SK-N-SH treated with all-trans-retinoic acid at 6 μM for 48 hours (cell line): ENCODE measurements at regions not wholly inside any gene's neighbourhood (a gene's known extent, or its start where the extent isn't known, plus 50 kb on each side); places are given as distances from the start of the nearest gene placed in this dataset.

Experiments used
- ATAC-seq: fragments of 200-7000 bp; cut with Tn5 transposase; 3 replicates; pipeline ENCODE4 v1.9.1; 2020; ENCODE audit warnings: mild to moderate bottlenecking, moderate library complexity
- ARNTL ChIP-seq: fragments of 450-650 bp; formaldehyde crosslinking; IDR thresholded peaks from 2 replicates; pipeline ENCODE4 v1.5.0; 2020; ENCODE audit warnings: low read depth, mild to moderate bottlenecking, moderate library complexity, borderline replicate concordance
- BACH2 ChIP-seq: fragments of 250-450 bp; sonication (Bioruptor Pico); IDR thresholded peaks from 2 replicates; pipeline ENCODE4 v1.9.0; 2021; ENCODE audit warnings: mild to moderate bottlenecking, borderline replicate concordance
- CSDC2 ChIP-seq: fragments of 250-450 bp; sonication (Bioruptor Pico); IDR thresholded peaks from 2 replicates; pipeline ENCODE4 v1.5.0; 2020; ENCODE audit warnings: mild to moderate bottlenecking, moderate library complexity
- ESRRG ChIP-seq: fragments of 250-450 bp; sonication (Bioruptor Pico); IDR thresholded peaks from 2 replicates; pipeline ENCODE4 v1.6.1; 2021; ENCODE audit warnings: mild to moderate bottlenecking
- GLIS3 ChIP-seq: fragments of 250-450 bp; sonication (Bioruptor Pico); IDR thresholded peaks from 2 replicates; pipeline ENCODE4 v1.5.0; 2020; ENCODE audit warnings: mild to moderate bottlenecking, moderate library complexity
- ISL1 ChIP-seq: fragments of 250-450 bp; sonication (Bioruptor Pico); IDR thresholded peaks from 2 replicates; pipeline ENCODE4 v2.1.2; 2022; ENCODE audit warnings: mild to moderate bottlenecking, moderate library complexity
- OSR1 ChIP-seq: fragments of 250-450 bp; sonication (Bioruptor Pico); IDR thresholded peaks from 2 replicates; pipeline ENCODE4 v1.8.0; 2022; ENCODE audit warnings: moderate library complexity, mild to moderate bottlenecking, inconsistent platforms
- RARB ChIP-seq: fragments of 250-450 bp; sonication (Bioruptor Pico); IDR thresholded peaks from 2 replicates; pipeline ENCODE4 v1.8.0; 2021; ENCODE audit warnings: mild to moderate bottlenecking, moderate library complexity
- SNAI2 ChIP-seq: fragments of 250-450 bp; sonication (Bioruptor Pico); IDR thresholded peaks from 2 replicates; pipeline ENCODE4 v1.5.0; 2020; ENCODE audit warnings: mild to moderate bottlenecking, moderate library complexity
- TCF4 ChIP-seq: fragments of 250-450 bp; sonication (Bioruptor Pico); IDR thresholded peaks from 2 replicates; pipeline ENCODE4 v1.8.0; 2021; ENCODE audit warnings: mild to moderate bottlenecking, moderate library complexity, borderline replicate concordance
- TOX ChIP-seq: fragments of 250-450 bp; sonication (Bioruptor Pico); IDR thresholded peaks from 2 replicates; pipeline ENCODE4 v1.8.0; 2021; ENCODE audit warnings: mild to moderate bottlenecking, moderate library complexity, borderline replicate concordance
- ZC3H10 ChIP-seq: fragments of 250-450 bp; sonication (Bioruptor Pico); IDR thresholded peaks from 2 replicates; pipeline ENCODE4 v1.5.1; 2021; ENCODE audit warnings: mild to moderate bottlenecking, moderate library complexity
- ZFP3 ChIP-seq: fragments of 250-450 bp; sonication (Bioruptor Pico); IDR thresholded peaks from 2 replicates; pipeline ENCODE4 v1.5.0; 2020; ENCODE audit warnings: mild to moderate bottlenecking, moderate library complexity
- ZFP30 ChIP-seq: fragments of 450-650 bp; formaldehyde crosslinking; IDR thresholded peaks from 2 replicates; pipeline ENCODE4 v1.5.0; 2022; ENCODE audit warnings: mild to moderate bottlenecking, moderate library complexity
- ZNF565 ChIP-seq: fragments of 450-650 bp; formaldehyde crosslinking; conservative IDR thresholded peaks from 2 replicates; pipeline ENCODE4 v1.5.0; 2020; ENCODE audit warnings: low read depth, mild to moderate bottlenecking, moderate library complexity
- ZNF70 ChIP-seq: fragments of 450-650 bp; formaldehyde crosslinking; IDR thresholded peaks from 2 replicates; pipeline ENCODE4 v1.5.0; 2020; ENCODE audit warnings: mild to moderate bottlenecking, moderate library complexity
- ZNF8 ChIP-seq: fragments of 450-650 bp; formaldehyde crosslinking; IDR thresholded peaks from 2 replicates; pipeline ENCODE4 v1.5.0; 2020; ENCODE audit warnings: mild to moderate bottlenecking, moderate library complexity
- TF ChIP-seq, protein P1 (sequence below): fragments of 250-450 bp; sonication (Bioruptor Pico); IDR thresholded peaks from 2 replicates; pipeline ENCODE4 v1.5.0; 2020; ENCODE audit warnings: mild to moderate bottlenecking, moderate library complexity
- TF ChIP-seq, protein P2 (sequence below): fragments of 250-450 bp; sonication (Bioruptor Pico); IDR thresholded peaks from 2 replicates; pipeline ENCODE4 v1.5.1; 2021; ENCODE audit warnings: mild to moderate bottlenecking, moderate library complexity
- TF ChIP-seq, protein P3 (sequence below): fragments of 250-450 bp; sonication (Bioruptor Pico); IDR thresholded peaks from 2 replicates; pipeline ENCODE4 v1.5.1; 2020; ENCODE audit warnings: low read depth, mild to moderate bottlenecking, moderate library complexity

DNA sequence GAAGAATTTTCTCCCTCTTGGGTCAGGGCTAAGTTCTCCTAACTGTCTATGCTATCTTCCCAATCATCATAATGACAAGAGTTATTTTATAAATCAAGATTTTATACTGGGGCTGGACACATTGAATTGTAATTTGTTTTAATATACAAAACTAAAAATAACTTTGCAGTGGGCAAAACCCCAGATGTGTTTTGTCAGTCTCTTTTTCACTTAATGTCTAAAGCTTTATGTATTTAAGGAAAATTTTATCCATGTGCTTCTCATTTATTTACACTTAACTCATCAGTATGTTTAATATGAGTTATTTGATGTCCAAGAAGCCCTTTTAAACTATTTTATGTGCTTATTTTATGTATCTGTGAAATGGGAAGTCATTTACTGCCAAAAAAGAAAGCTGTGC, 362.8 kb upstream of the ADAMTSL1 start:
- TF ChIP-seq ZNF565 (CRISPR knock-in tag): no peak
- no peak for TF ChIP-seq ZC3H10 (CRISPR knock-in tag)
- TF ChIP-seq SNAI2: no peak
- TF ChIP-seq, protein P1, sequence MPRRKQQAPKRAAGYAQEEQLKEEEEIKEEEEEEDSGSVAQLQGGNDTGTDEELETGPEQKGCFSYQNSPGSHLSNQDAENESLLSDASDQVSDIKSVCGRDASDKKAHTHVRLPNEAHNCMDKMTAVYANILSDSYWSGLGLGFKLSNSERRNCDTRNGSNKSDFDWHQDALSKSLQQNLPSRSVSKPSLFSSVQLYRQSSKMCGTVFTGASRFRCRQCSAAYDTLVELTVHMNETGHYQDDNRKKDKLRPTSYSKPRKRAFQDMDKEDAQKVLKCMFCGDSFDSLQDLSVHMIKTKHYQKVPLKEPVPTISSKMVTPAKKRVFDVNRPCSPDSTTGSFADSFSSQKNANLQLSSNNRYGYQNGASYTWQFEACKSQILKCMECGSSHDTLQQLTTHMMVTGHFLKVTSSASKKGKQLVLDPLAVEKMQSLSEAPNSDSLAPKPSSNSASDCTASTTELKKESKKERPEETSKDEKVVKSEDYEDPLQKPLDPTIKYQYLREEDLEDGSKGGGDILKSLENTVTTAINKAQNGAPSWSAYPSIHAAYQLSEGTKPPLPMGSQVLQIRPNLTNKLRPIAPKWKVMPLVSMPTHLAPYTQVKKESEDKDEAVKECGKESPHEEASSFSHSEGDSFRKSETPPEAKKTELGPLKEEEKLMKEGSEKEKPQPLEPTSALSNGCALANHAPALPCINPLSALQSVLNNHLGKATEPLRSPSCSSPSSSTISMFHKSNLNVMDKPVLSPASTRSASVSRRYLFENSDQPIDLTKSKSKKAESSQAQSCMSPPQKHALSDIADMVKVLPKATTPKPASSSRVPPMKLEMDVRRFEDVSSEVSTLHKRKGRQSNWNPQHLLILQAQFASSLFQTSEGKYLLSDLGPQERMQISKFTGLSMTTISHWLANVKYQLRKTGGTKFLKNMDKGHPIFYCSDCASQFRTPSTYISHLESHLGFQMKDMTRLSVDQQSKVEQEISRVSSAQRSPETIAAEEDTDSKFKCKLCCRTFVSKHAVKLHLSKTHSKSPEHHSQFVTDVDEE: no peak
- TF ChIP-seq ZNF70 (CRISPR knock-in tag): no peak
- no peak for TF ChIP-seq CSDC2 (CRISPR knock-in tag)
- no peak for ATAC-seq

DNA sequence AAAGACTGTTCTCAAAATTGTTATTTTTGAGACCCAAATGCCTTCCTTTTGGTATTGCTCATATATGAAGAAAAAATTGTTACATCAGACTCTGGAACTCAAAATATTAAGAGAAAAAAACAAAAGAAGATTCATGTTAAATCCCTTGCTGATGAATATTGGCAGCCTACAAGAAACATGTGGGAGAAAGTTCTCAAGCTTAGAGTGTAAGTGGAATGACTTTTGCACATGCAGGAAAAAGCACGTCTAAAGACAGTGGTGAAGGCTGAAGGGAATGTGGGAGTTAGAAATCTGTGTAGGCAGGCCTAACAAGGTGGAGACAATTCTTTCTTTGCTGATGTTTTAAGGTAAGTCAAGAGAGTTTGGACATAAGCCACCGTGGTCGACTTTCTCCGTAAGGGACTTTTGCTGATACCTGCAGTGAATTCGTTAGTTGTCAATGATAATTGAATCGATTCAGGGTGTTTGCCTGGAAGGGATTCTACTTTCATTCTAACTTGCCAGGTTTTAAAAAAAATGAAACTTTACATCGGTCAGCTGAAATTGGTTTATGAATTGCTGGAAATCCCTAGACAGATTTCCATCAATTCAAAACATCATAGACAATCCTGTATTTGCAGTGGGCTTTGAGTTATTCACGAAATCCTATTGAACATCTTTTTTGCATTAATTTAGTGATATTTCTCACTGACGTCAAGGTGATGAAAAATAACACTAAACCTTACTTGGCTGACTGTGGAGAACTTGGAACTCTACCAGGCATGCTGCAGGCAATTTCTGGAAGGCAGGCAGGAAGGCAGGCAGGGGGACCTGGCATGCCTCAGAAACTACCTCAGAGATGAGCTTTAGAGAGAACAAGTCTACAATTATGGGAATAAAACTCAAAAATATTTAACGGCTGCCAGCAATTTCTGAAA, 359.1 kb upstream of the ADAMTSL1 start:
- TF ChIP-seq ESRRG (CRISPR knock-in tag) (no peak), BACH2 (no peak), ISL1 (no peak), ZFP30 (CRISPR knock-in tag) (no peak), TOX (CRISPR knock-in tag) (no peak), GLIS3 (CRISPR knock-in tag) (no peak), TCF4 (CRISPR knock-in tag) (no peak), SNAI2 (no peak), RARB (no peak), ZFP3 (no peak), CSDC2 (CRISPR knock-in tag) (no peak), OSR1 (CRISPR knock-in tag) (no peak), ZNF565 (CRISPR knock-in tag) (no peak), ARNTL (no peak), ZNF8 (CRISPR knock-in tag) (no peak)
- TF ChIP-seq, protein P2, sequence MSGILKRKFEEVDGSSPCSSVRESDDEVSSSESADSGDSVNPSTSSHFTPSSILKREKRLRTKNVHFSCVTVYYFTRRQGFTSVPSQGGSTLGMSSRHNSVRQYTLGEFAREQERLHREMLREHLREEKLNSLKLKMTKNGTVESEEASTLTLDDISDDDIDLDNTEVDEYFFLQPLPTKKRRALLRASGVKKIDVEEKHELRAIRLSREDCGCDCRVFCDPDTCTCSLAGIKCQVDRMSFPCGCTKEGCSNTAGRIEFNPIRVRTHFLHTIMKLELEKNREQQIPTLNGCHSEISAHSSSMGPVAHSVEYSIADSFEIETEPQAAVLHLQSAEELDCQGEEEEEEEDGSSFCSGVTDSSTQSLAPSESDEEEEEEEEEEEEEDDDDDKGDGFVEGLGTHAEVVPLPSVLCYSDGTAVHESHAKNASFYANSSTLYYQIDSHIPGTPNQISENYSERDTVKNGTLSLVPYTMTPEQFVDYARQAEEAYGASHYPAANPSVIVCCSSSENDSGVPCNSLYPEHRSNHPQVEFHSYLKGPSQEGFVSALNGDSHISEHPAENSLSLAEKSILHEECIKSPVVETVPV (CRISPR knock-in tag): no peak
- TF ChIP-seq, protein P1: no peak
- no peak for ATAC-seq

DNA sequence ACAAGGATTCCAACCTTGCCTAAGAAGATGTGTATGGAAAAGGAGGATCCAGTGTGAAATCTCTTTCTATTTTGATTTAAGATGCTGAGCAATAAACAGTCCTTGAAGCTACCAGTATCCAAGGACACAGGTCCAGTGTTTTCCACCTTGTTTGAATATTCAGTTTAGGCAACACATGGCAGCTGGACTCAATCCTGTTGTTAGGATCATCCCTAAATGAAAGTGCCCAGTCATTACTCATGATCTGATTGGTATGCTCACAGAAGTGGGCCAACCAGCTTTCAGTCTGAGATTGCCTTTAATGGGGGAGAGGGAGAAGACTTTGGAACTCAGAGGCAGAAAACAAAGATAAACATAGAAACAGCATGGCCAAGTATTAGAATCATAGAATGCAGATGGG, 355.7 kb upstream of the ADAMTSL1 start:
- no peak for ATAC-seq
- no peak for TF ChIP-seq BACH2
- no peak for TF ChIP-seq GLIS3 (CRISPR knock-in tag)
- no peak for TF ChIP-seq TCF4 (CRISPR knock-in tag)
- TF ChIP-seq, protein P1: no peak
- TF ChIP-seq, protein P3, sequence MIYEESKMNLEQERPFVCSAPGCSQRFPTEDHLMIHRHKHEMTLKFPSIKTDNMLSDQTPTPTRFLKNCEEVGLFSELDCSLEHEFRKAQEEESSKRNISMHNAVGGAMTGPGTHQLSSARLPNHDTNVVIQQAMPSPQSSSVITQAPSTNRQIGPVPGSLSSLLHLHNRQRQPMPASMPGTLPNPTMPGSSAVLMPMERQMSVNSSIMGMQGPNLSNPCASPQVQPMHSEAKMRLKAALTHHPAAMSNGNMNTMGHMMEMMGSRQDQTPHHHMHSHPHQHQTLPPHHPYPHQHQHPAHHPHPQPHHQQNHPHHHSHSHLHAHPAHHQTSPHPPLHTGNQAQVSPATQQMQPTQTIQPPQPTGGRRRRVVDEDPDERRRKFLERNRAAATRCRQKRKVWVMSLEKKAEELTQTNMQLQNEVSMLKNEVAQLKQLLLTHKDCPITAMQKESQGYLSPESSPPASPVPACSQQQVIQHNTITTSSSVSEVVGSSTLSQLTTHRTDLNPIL (CRISPR knock-in tag): no peak
- TF ChIP-seq, all 23 proteins: peak for 0
